ENCODE measurements at regions not wholly inside any gene's neighbourhood (a gene's known extent, or its start where the extent isn't known, plus 50 kb on each side); places are given as distances from the start of the nearest gene placed in this dataset.
"Not testable (repeated sequence)": the region's sequence is repeated elsewhere in the genome, so short reads cannot be mapped to it uniquely, and the experiment has no call there.

DNA sequence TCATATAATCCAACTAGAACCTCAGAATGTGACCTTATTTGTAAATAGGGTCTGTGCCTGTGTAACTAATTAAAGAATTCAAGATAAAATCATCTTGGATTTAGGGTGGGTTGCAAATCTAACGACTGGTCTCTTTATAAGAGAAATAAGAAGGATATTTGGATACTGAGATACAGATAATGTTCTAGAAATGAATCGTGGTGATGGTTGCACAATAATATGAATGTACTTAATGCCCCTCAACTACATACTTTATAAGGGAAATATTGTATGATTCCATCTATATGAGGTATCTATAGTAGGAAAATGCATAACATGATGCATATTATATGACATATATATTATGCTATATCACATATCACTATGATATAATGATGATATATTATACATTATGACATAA lies 265.7 kb downstream of the SEMA3D start:
- peaks cover 4% of the 10 kb centered on the region for H3K9me3 Mint-ChIP-seq
- no peak overlapping the region for H3K4me3 Mint-ChIP-seq
- DNase-seq (ENCODE audit: low read depth, low spot score), result no peak
- no peaks in the 10 kb centered on the region for H3K4me1 Mint-ChIP-seq
- H3K27me3 Mint-ChIP-seq (ENCODE audit: low read depth), result no peaks in the 10 kb centered on the region
- TF ChIP-seq, protein P1, sequence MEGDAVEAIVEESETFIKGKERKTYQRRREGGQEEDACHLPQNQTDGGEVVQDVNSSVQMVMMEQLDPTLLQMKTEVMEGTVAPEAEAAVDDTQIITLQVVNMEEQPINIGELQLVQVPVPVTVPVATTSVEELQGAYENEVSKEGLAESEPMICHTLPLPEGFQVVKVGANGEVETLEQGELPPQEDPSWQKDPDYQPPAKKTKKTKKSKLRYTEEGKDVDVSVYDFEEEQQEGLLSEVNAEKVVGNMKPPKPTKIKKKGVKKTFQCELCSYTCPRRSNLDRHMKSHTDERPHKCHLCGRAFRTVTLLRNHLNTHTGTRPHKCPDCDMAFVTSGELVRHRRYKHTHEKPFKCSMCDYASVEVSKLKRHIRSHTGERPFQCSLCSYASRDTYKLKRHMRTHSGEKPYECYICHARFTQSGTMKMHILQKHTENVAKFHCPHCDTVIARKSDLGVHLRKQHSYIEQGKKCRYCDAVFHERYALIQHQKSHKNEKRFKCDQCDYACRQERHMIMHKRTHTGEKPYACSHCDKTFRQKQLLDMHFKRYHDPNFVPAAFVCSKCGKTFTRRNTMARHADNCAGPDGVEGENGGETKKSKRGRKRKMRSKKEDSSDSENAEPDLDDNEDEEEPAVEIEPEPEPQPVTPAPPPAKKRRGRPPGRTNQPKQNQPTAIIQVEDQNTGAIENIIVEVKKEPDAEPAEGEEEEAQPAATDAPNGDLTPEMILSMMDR (conservative IDR thresholded peaks at IDR 0.05), result no peak
- no peaks in the 10 kb centered on the region for H3K36me3 Mint-ChIP-seq (ENCODE audit: low read depth)
- no peak overlapping the region for H3K27ac Mint-ChIP-seq (ENCODE audit: unreplicated experiment)

DNA sequence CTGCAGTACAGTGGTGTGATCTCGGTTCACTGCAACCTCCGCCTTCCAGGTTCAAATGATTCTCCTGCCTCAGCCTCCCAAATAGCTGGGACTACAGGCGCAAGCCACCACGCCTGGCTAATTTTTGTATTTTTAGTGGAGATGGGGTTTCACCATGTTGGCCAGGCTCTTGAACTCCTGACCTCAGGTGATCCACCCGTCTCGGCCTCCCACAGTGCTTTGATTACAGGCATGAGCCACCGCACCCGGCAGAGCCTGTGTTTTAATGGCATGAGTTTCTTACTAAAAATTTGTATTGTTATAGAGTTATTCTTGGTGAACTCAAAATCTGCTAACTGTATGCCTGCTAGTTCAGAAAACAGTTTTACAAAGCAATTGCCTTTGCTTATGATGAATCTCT lies 269.9 kb downstream of the SEMA3D start:
- not testable (repeated sequence) for H3K4me1 Mint-ChIP-seq; H3K36me3 Mint-ChIP-seq (ENCODE audit: low read depth); DNase-seq (ENCODE audit: low read depth, low spot score); H3K27me3 Mint-ChIP-seq (ENCODE audit: low read depth); H3K9me3 Mint-ChIP-seq; H3K4me3 Mint-ChIP-seq; H3K27ac Mint-ChIP-seq (ENCODE audit: unreplicated experiment)

DNA sequence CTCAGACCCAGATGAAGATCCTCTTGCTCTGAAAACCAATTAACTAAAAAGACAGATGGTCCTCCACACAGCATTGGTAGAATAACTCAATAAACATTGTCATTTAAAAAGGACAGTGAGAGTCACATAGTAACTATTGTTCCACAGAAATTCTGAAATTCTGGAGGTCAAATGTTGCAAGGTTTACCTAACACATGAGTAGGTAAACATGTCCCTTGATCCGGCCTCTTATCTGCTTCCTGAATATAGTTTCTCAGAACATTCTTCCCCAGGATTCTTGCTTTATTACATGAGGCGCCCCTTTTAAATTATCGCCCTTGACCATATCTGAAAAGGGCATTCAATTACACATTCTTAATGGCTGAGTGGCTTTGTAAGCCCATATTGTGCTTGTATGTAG lies 270.7 kb downstream of the SEMA3D start:
- DNase-seq (ENCODE audit: low read depth, low spot score), result no peak
- H3K27ac Mint-ChIP-seq (ENCODE audit: unreplicated experiment), result no peak overlapping the region
- H3K4me1 Mint-ChIP-seq, result no peaks in the 10 kb centered on the region
- no peaks in the 10 kb centered on the region for H3K27me3 Mint-ChIP-seq (ENCODE audit: low read depth)
- H3K9me3 Mint-ChIP-seq, result peaks cover 4% of the 10 kb centered on the region
- no peak overlapping the region for H3K4me3 Mint-ChIP-seq
- H3K36me3 Mint-ChIP-seq (ENCODE audit: low read depth), result no peaks in the 10 kb centered on the region
- TF ChIP-seq, protein P1 (conservative IDR thresholded peaks at IDR 0.05), result no peak

DNA sequence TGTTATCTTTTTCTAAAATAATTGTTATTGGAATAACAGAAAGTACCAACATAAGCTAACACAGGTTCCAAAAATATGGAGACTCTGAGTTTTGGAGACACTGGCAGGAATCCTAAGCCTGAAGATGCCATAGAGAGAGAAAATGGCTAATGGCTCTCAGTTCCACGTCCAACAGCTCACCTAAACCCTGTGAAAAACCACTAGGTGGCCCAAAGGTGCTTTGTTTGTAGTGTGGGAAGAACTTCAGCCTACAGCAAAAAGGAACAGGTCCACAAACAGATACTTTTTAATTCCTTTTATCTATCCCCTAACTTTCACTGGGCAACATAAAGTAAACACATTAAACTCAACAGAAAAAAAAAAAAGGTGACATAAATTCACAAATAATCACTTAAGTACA lies 272.3 kb downstream of the SEMA3D start:
- Mint-ChIP-seq H3K4me3 (no peak overlapping the region), H3K9me3 (peaks cover 4% of the 10 kb centered on the region), H3K27ac (ENCODE audit: unreplicated experiment) (no peak overlapping the region), H3K36me3 (ENCODE audit: low read depth) (no peaks in the 10 kb centered on the region), H3K27me3 (ENCODE audit: low read depth) (no peaks in the 10 kb centered on the region), H3K4me1 (no peaks in the 10 kb centered on the region)
- TF ChIP-seq, protein P1 (conservative IDR thresholded peaks at IDR 0.05), result no peak
- no peak for DNase-seq (ENCODE audit: low read depth, low spot score)

DNA sequence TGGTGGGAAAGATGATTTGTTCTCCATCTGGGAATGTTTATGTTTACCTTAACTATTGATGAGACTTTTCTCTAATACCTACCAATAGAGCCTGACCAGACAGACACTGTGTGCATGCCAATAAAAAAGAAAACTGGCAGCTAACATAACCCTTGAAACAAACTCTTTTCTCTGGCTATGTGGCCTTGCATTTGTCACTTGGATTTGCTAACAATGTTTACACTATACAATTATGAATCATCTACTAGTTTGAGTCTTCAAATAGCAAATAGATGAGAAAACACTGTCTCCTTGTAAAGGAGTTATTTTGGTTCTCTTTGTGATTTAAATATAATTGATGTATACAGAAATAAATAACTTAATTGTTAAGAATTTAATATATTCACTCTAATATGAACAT lies 273.1 kb downstream of the SEMA3D start:
- Mint-ChIP-seq H3K9me3 (peaks cover 4% of the 10 kb centered on the region), H3K27me3 (ENCODE audit: low read depth) (no peaks in the 10 kb centered on the region), H3K27ac (ENCODE audit: unreplicated experiment) (no peak overlapping the region), H3K36me3 (ENCODE audit: low read depth) (no peaks in the 10 kb centered on the region), H3K4me1 (no peaks in the 10 kb centered on the region), H3K4me3 (no peak overlapping the region)
- TF ChIP-seq, protein P1 (conservative IDR thresholded peaks at IDR 0.05), result no peak
- no peak for DNase-seq (ENCODE audit: low read depth, low spot score)

DNA sequence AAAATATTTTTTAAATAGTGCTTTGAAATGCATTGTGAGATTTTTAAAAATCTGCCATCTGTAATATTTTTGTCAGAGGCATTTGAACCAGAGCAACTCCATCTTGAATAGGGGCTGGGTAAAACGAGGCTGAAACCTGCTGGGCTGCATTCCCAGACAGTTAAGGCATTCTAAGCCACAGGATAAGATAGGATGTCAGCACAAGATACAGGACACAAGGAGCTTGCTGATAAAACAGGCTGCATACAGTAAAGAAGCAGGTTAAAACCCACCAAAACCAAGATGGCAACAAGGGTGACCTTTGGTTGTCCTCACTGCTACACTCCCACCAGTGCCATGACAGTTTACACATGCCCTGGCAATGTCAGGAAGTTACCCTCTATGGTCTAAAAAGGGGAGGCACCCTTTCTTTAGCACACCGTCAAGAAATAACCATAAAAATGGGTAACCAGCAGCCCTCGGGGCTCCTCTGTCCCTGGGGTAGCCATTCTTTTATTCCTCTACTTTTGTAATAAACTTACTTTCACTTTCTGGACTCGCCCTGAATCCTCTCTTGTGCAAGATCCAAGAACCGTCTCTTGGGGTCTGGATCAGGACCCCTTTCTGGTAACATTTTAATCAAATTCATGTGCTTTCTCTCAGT lies 273.7 kb downstream of the SEMA3D start:
- no peak overlapping the region for H3K27ac Mint-ChIP-seq (ENCODE audit: unreplicated experiment)
- H3K4me1 Mint-ChIP-seq, result no peaks in the 10 kb centered on the region
- no peaks in the 10 kb centered on the region for H3K9me3 Mint-ChIP-seq
- no peaks in the 10 kb centered on the region for H3K27me3 Mint-ChIP-seq (ENCODE audit: low read depth)
- no peaks in the 10 kb centered on the region for H3K36me3 Mint-ChIP-seq (ENCODE audit: low read depth)
- no peak overlapping the region for H3K4me3 Mint-ChIP-seq
- no peak for DNase-seq (ENCODE audit: low read depth, low spot score)
- TF ChIP-seq, protein P1 (conservative IDR thresholded peaks at IDR 0.05), result no peak
